GM12801 (cell line): ENCODE measurements at regions not wholly inside any gene's neighbourhood (a gene's known extent, or its start where the extent isn't known, plus 50 kb on each side); places are given as distances from the start of the nearest gene placed in this dataset.

Source experiments
- TF ChIP-seq, protein P1 (sequence below): IDR thresholded peaks from one replicate; pipeline ENCODE4 v1.5.1; 2011; ENCODE audit warnings: control low read depth; ENCODE audit not compliant: insufficient read length; ENCODE audit errors: extremely low read depth

DNA sequence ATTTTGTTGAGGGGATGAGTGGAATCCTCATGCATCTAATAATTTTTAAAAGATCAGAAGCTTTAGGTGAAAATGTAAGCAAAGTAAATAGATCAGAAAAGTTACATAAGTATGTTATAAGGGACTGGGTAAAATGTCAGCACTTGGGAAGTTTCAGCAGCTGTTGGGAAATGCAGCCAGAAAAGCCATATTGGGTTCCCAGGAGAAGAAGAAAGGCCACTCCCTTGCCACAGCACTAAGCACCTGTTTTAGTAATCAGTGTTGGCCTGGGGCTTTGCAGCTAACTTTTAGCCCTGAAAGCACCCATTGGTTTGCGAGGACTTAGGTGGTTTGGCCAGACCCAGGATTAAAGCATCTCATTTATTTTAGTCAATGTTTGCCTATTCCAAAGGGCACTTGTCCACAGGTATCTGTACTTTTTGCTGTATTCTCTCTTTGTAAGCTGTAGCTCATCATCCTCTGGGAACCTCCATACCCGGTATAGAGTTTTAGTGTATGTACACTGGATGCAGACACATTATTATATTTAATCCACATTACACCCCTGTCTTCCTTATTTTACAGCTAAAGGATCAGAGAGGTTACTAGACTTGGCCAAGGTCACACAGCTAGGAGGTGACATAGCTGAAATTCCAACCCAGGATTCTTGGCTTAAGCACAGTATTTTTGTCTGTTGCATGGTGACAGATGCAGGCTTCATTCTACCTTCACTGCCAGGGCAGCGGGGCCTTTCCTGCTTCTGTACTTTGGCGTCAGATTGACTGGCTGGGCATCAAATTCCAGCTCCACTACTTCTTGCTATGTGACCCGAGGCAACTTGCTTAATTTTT, 127.7 kb upstream of the SESN3 start:
- TF ChIP-seq, protein P1, sequence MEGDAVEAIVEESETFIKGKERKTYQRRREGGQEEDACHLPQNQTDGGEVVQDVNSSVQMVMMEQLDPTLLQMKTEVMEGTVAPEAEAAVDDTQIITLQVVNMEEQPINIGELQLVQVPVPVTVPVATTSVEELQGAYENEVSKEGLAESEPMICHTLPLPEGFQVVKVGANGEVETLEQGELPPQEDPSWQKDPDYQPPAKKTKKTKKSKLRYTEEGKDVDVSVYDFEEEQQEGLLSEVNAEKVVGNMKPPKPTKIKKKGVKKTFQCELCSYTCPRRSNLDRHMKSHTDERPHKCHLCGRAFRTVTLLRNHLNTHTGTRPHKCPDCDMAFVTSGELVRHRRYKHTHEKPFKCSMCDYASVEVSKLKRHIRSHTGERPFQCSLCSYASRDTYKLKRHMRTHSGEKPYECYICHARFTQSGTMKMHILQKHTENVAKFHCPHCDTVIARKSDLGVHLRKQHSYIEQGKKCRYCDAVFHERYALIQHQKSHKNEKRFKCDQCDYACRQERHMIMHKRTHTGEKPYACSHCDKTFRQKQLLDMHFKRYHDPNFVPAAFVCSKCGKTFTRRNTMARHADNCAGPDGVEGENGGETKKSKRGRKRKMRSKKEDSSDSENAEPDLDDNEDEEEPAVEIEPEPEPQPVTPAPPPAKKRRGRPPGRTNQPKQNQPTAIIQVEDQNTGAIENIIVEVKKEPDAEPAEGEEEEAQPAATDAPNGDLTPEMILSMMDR: no peak

DNA sequence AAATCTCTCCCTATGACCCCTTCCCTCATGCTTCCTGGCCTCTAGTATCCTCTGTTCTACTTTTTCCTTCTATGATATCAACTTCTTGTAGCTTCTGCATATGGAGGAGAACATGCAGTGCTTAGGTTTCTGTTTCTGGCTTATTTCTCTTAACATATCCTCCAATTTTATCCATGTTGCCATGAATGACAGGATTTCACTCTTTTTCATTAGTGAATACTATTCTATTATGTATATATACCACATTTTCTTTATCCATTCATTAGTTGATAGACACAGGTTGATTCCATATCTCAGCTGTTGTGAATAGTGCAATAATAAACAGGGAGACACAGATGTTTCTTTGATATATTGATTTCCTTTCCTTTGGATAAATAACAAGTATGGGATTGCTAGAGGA, 123.3 kb upstream of the SESN3 start:
- TF ChIP-seq, protein P1: no peak

DNA sequence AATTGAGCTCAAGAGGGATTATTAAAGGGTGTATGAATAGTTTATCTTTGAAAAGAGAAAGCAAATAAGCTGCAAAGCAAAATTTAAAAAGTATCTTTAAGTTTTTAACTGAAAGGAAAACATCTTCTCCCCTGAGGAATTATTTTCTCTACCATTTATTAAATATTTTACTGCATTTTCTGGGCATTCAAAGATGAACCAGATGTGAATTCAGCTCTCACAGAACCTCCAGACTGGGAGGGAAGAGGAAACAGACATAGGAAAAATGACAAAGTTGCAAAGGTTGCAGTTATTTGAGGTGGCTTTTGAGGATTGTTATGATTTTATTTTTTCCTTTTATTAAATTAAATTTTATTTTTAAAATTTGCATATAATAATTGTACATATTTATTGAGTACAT, 122.7 kb upstream of the SESN3 start:
- TF ChIP-seq, protein P1: no peak

DNA sequence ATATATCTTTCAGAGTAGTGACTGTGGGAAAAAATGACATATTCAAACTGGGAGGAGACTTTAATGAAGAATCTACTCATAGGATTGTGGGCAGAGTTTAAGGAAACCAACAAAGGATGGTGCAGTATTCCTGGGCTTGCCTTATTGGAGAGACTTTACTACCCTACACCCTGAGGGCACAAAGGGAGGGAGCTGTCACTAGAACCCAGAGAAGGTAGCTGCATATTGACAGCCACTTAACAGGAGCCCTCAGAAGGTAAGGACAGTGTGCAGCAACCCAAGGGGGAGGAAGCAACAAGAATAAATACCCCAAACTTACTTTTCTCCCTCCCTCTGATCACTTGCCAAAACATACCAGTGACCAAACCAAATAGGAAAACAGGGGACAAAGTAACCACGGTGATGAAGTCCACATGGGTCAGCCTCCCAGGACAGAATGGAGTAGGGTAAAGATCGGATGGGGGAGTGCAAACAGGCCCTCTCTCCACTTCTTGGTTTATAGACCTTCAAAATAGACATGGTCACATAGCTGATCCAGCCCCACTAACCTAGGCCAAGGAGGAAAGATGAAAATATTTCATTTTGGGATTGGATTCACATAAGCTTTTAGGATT, 121.8 kb upstream of the SESN3 start:
- TF ChIP-seq, protein P1: no peak

DNA sequence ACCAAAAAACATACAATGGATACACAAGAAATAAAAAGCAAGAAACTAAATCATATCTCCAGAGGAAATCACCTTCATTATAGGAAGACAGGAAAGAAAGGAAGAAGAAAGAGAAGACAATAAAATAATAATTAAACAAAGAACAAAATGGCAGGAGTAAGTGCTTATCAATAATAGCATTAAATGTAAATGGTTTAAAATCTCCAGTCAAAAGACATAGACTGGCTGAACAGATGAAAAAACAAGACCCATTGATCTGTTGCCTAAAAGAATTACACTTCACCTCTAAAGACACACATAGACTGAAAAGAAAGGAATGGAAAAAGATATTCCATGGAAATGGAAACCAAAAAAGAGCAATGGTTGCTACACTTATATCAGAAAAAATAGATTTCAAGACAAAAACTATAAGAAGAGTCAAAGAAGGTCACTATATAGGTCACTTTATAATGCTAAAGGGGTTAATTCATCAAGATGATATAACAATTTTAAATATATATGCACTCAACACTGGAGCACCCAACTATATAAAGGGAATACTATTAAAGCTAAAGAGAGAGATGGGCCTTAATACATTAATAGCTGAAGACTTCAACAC, 118.4 kb upstream of the SESN3 start:
- TF ChIP-seq, protein P1: no peak

DNA sequence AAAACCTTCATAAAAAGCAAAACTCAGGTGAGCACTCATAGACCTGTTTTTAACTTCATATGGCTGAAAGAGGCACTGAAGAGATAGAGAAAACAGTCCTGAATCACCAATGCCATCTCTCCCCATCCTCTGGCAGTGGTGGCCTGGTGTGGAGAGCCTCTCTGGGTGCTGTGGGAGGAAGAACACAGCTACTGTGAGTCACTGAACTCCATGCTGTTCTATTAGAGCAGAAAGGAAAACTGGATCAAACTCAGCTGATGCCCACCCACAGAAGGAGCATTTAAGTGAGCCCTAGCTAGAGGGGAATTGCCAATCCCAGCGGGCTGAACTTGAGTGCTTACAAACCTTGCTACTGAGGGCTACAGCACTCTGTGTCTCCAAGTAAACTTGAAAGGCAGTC, 115.3 kb upstream of the SESN3 start:
- TF ChIP-seq, protein P1: no peak

DNA sequence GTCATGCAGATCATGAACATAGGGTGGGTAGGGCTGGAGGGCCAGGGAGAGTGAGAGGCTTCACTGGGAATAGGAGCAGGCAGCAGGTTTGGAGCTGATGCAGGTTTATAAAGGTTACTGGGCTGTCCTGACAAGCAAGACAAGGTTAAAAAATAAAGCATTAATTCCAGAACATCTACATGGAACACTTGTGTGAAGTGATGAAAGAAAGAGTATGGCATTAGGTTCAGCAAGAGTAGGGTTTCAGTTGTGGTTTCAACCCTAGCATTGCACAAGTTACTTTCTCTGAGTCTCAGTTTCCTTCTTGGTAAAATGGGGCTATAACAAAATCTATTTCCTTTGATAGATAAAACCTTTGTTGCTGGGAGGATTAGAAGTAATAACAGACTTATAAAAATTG, 114.6 kb upstream of the SESN3 start:
- TF ChIP-seq, protein P1: no peak
